ENCODE measurements at regions not wholly inside any gene's neighbourhood (a gene's known extent, or its start where the extent isn't known, plus 50 kb on each side); places are given as distances from the start of the nearest gene placed in this dataset.
"Not testable (repeated sequence)": the region's sequence is repeated elsewhere in the genome, so short reads cannot be mapped to it uniquely, and the experiment has no call there.

- peak; percentile 45 for DNase-seq (ENCODE audit: low read depth)
These were observed 101.3 kb downstream of the CDC42EP3 start for GRCh38 chr2:37569986-37570679.

GRCh38 chr2:37570773-37571586 is 100.5 kb downstream of the CDC42EP3 start:
- peak; percentile 88 for DNase-seq (ENCODE audit: low read depth)

- no peak for DNase-seq (ENCODE audit: low read depth)
These were observed 99.8 kb downstream of the CDC42EP3 start for GRCh38 chr2:37571587-37572136.

GRCh38 chr2:37573451-37574388 is 97.7 kb downstream of the CDC42EP3 start:
- no peak for DNase-seq (ENCODE audit: low read depth)

- DNase-seq (ENCODE audit: low read depth) = no peak
These were observed 95.7 kb downstream of the CDC42EP3 start for GRCh38 chr2:37575780-37576179.

- not testable (repeated sequence) for DNase-seq (ENCODE audit: low read depth)
These were observed 95.2 kb downstream of the CDC42EP3 start for GRCh38 chr2:37576194-37576593.

GRCh38 chr2:37576831-37577230 is 94.6 kb downstream of the CDC42EP3 start:
- no peak for DNase-seq (ENCODE audit: low read depth)

GRCh38 chr2:37579192-37579713 is 92.2 kb downstream of the CDC42EP3 start:
- DNase-seq (ENCODE audit: low read depth) = no peak

- DNase-seq (ENCODE audit: low read depth) = not testable (repeated sequence)
These were observed 91.5 kb downstream of the CDC42EP3 start for GRCh38 chr2:37579949-37580348.

- no peak for DNase-seq (ENCODE audit: low read depth)
These were observed 90.0 kb downstream of the CDC42EP3 start for GRCh38 chr2:37581433-37581832.

- DNase-seq (ENCODE audit: low read depth) = no peak
These were observed 88.8 kb downstream of the CDC42EP3 start for GRCh38 chr2:37582481-37583220.

- DNase-seq (ENCODE audit: low read depth) = no peak
These were observed 88.0 kb downstream of the CDC42EP3 start for GRCh38 chr2:37583402-37583801.

GRCh38 chr2:37583867-37584266 is 87.6 kb downstream of the CDC42EP3 start:
- DNase-seq (ENCODE audit: low read depth) = peak; percentile 61

- DNase-seq (ENCODE audit: low read depth) = no peak
These were observed 86.0 kb downstream of the CDC42EP3 start for GRCh38 chr2:37585295-37585908.

GRCh38 chr2:37585982-37586621 is 85.3 kb downstream of the CDC42EP3 start:
- peak; percentile 95 for DNase-seq (ENCODE audit: low read depth)

GRCh38 chr2:37586663-37587317 is 84.7 kb downstream of the CDC42EP3 start:
- peak; percentile 41 for DNase-seq (ENCODE audit: low read depth)

- no peak for DNase-seq (ENCODE audit: low read depth)
These were observed 83.6 kb downstream of the CDC42EP3 start for GRCh38 chr2:37587817-37588216.

- peak; percentile 71 for DNase-seq (ENCODE audit: low read depth)
These were observed 83.1 kb downstream of the CDC42EP3 start for GRCh38 chr2:37588316-37588777.

- peak; percentile 49 for DNase-seq (ENCODE audit: low read depth)
These were observed 82.1 kb downstream of the CDC42EP3 start for GRCh38 chr2:37589298-37589697.

Measured in M059J (cell line).